ENCODE measurements at regions not wholly inside any gene's neighbourhood (a gene's known extent, or its start where the extent isn't known, plus 50 kb on each side); places are given as distances from the start of the nearest gene placed in this dataset.

GRCh38 chr6:148186916-148187315 lies 155.7 kb upstream of the SASH1 start:
- no peak overlapping the region for H3K4me2 ChIP-seq (ENCODE audit: low read length)
- H3K9ac ChIP-seq (ENCODE audit: low read length): no peak overlapping the region
- TF ChIP-seq EZH2 (IDR thresholded peaks at IDR 0.05; ENCODE audit: borderline replicate concordance, low read length) (no peak), CTCF (IDR thresholded peaks at IDR 0.05; ENCODE audit: low read length) (no peak)
- H3K79me2 ChIP-seq (ENCODE audit: insufficient read depth, low read length): no peaks in the 10 kb centered on the region
- no peaks in the 10 kb centered on the region for H3K36me3 ChIP-seq (ENCODE audit: insufficient read depth, low read length)
- H4K20me1 ChIP-seq (ENCODE audit: insufficient read depth, low read length): no peaks in the 10 kb centered on the region
- no peaks in the 10 kb centered on the region for H3K9me2 ChIP-seq (ENCODE audit: low read depth, low read length)
- no peak overlapping the region for H3K4me3 ChIP-seq (ENCODE audit: low read depth, low read length, poor library complexity, severe bottlenecking)
- no peaks in the 10 kb centered on the region for H3F3A ChIP-seq (ENCODE audit: insufficient read depth, low read length)
- no peaks in the 10 kb centered on the region for H3K4me1 ChIP-seq (ENCODE audit: insufficient read depth, low read length, severe bottlenecking)
- no peaks in the 10 kb centered on the region; the same call in 1 of the 2 replicates for H3K27me3 ChIP-seq (ENCODE audit: insufficient read depth, low read length)
- no peak overlapping the region for H2AFZ ChIP-seq (ENCODE audit: low read length)
- no peaks in the 10 kb centered on the region for H3K9me3 ChIP-seq (ENCODE audit: low read length)
- H3K27ac ChIP-seq (ENCODE audit: low read depth, low read length, poor library complexity, severe bottlenecking): no peak overlapping the region

- no peak overlapping the region for H2AFZ ChIP-seq (ENCODE audit: low read length)
- no peaks in the 10 kb centered on the region for H3K36me3 ChIP-seq (ENCODE audit: insufficient read depth, low read length)
- no peaks in the 10 kb centered on the region for H3F3A ChIP-seq (ENCODE audit: insufficient read depth, low read length)
- H3K4me1 ChIP-seq (ENCODE audit: insufficient read depth, low read length, severe bottlenecking): no peaks in the 10 kb centered on the region
- no peaks in the 10 kb centered on the region for H3K27me3 ChIP-seq (ENCODE audit: insufficient read depth, low read length)
- no peaks in the 10 kb centered on the region for H4K20me1 ChIP-seq (ENCODE audit: insufficient read depth, low read length)
- no peak overlapping the region for H3K9ac ChIP-seq (ENCODE audit: low read length)
- no peak overlapping the region for H3K4me3 ChIP-seq (ENCODE audit: low read depth, low read length, poor library complexity, severe bottlenecking)
- H3K79me2 ChIP-seq (ENCODE audit: insufficient read depth, low read length): no peaks in the 10 kb centered on the region
- no peaks in the 10 kb centered on the region for H3K9me2 ChIP-seq (ENCODE audit: low read depth, low read length)
- H3K4me2 ChIP-seq (ENCODE audit: low read length): no peak overlapping the region
- no peak overlapping the region for H3K27ac ChIP-seq (ENCODE audit: low read depth, low read length, poor library complexity, severe bottlenecking)
- no peaks in the 10 kb centered on the region for H3K9me3 ChIP-seq (ENCODE audit: low read length)
- TF ChIP-seq EZH2 (IDR thresholded peaks at IDR 0.05; ENCODE audit: borderline replicate concordance, low read length): no peak
- TF ChIP-seq CTCF (IDR thresholded peaks at IDR 0.05; ENCODE audit: low read length): no peak
Measured at GRCh38 chr6:148192310-148192709, 150.3 kb upstream of the SASH1 start.

- Histone ChIP-seq H3F3A (ENCODE audit: insufficient read depth, low read length) (no peaks in the 10 kb centered on the region), H3K9me2 (ENCODE audit: low read depth, low read length) (no peaks in the 10 kb centered on the region), H3K9ac (ENCODE audit: low read length) (no peak overlapping the region), H3K4me3 (ENCODE audit: low read depth, low read length, poor library complexity, severe bottlenecking) (no peak overlapping the region), H2AFZ (ENCODE audit: low read length) (no peak overlapping the region), H3K4me2 (ENCODE audit: low read length) (no peak overlapping the region), H3K36me3 (ENCODE audit: insufficient read depth, low read length) (no peaks in the 10 kb centered on the region), H4K20me1 (ENCODE audit: insufficient read depth, low read length) (no peaks in the 10 kb centered on the region), H3K9me3 (ENCODE audit: low read length) (no peaks in the 10 kb centered on the region), H3K27ac (ENCODE audit: low read depth, low read length, poor library complexity, severe bottlenecking) (no peak overlapping the region), H3K79me2 (ENCODE audit: insufficient read depth, low read length) (no peaks in the 10 kb centered on the region), H3K4me1 (ENCODE audit: insufficient read depth, low read length, severe bottlenecking) (no peaks in the 10 kb centered on the region), H3K27me3 (ENCODE audit: insufficient read depth, low read length) (no peaks in the 10 kb centered on the region)
- TF ChIP-seq CTCF (IDR thresholded peaks at IDR 0.05; ENCODE audit: low read length) (no peak), EZH2 (IDR thresholded peaks at IDR 0.05; ENCODE audit: borderline replicate concordance, low read length) (no peak)
Measured at GRCh38 chr6:148193063-148193680, 149.5 kb upstream of the SASH1 start.

Measured in OCI-LY1 (cell line).